Stimulated activated memory B cell treated with anti-CD40 and anti-IgM and Interleukin-4, amounts not matched to agents 10 μg/mL and 1 μg/mL and 100 μg/mL, for 72 hours (primary cell): ENCODE measurements at regions not wholly inside any gene's neighbourhood (a gene's known extent, or its start where the extent isn't known, plus 50 kb on each side); places are given as distances from the start of the nearest gene placed in this dataset.
"Not testable (repeated sequence)": the region's sequence is repeated elsewhere in the genome, so short reads cannot be mapped to it uniquely, and the experiment has no call there.

Experiments
- ATAC-seq: fragments of 150-1000 bp; cut with Tn5 transposase; 2 replicates; pipeline ENCODE4 v1.10.0; 2021
- H3K27ac Mint-ChIP-seq: one replicate; pipeline ENCODE4 v1.8.0; 2022; ENCODE audit warnings: mild to moderate bottlenecking, mixed read lengths
- H3K27me3 Mint-ChIP-seq: one replicate; pipeline ENCODE4 v1.8.0; 2022; ENCODE audit warnings: mixed read lengths
- H3K36me3 Mint-ChIP-seq: one replicate; pipeline ENCODE4 v1.8.0; 2022; ENCODE audit warnings: mixed read lengths
- H3K4me1 Mint-ChIP-seq: one replicate; pipeline ENCODE4 v1.8.0; 2022; ENCODE audit warnings: mixed read lengths
- H3K4me3 Mint-ChIP-seq: one replicate; pipeline ENCODE4 v1.8.0; 2022; ENCODE audit warnings: mild to moderate bottlenecking, moderate library complexity, mixed read lengths
- H3K9me3 Mint-ChIP-seq: one replicate; pipeline ENCODE4 v1.8.0; 2022; ENCODE audit warnings: mixed read lengths

DNA sequence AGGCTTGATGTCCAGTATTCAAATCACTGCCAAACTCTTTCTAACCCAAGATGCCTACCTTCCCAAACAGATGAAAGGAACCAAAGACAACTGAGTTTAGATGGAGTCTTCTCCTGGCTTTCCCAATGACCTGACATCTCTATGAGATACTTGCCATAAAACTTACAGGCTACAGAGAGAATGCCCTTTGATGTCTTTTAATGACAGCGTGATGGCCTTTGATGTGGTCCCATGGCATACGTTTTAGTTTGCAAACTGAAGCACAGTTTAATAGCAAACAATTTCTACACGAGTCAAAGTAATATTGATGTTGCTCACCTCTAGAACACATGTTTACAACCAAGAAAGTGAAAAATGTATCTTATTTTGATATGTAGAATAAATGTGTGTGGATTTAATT is 73.2 kb downstream of the ZIC4 start:
- Mint-ChIP-seq H3K4me1 (no peaks in the 10 kb centered on the region), H3K27ac (no peak overlapping the region), H3K4me3 (no peak overlapping the region), H3K9me3 (peaks cover 1% of the 10 kb centered on the region), H3K27me3 (no peaks in the 10 kb centered on the region), H3K36me3 (no peaks in the 10 kb centered on the region)
- ATAC-seq: no peak

DNA sequence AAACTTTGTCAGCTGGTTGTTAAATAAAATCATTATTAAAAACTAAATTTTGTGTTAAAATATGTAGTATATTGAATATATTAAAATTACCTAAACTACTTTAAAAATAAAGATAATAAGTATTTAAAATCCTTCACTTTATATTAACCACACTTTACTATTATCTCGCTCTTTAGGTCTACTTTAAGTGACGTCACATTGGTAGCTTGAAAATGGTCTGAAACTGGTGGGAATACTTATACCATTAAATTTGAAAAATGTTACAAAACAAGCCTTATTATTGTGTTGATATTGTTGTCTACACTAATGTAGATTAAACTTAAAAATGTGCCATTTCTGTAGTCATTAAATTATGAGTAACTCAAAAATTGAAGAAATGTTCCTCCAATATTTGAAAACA is 77.6 kb downstream of the ZIC4 start:
- Mint-ChIP-seq H3K4me3 (no peak overlapping the region), H3K27me3 (no peaks in the 10 kb centered on the region), H3K4me1 (no peaks in the 10 kb centered on the region), H3K27ac (no peak overlapping the region), H3K36me3 (no peaks in the 10 kb centered on the region), H3K9me3 (peaks cover 6% of the 10 kb centered on the region)
- no peak for ATAC-seq

DNA sequence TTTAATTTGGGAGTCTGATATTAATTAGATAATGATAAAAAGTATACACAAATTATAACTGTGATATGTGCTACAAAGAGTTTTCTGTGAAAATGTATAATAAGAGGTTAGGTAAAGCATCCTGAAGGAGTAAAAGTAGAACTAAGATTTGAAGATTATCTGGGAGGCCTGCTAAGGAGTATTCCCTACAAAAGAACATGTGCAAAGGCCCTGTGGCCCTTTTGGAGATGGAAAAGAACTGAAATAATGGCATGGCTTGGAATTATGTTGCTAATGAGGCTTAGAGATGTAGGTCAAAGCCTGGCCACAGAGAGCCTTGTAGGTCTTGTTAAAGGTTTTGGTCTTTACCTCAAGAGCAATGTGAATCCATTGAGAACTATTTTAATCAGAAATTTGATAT is 82.0 kb downstream of the ZIC4 start:
- H3K27ac Mint-ChIP-seq: no peak overlapping the region
- H3K4me3 Mint-ChIP-seq: no peak overlapping the region
- H3K27me3 Mint-ChIP-seq: no peaks in the 10 kb centered on the region
- no peaks in the 10 kb centered on the region for H3K36me3 Mint-ChIP-seq
- H3K4me1 Mint-ChIP-seq: no peaks in the 10 kb centered on the region
- peaks cover 6% of the 10 kb centered on the region for H3K9me3 Mint-ChIP-seq
- no peak for ATAC-seq

DNA sequence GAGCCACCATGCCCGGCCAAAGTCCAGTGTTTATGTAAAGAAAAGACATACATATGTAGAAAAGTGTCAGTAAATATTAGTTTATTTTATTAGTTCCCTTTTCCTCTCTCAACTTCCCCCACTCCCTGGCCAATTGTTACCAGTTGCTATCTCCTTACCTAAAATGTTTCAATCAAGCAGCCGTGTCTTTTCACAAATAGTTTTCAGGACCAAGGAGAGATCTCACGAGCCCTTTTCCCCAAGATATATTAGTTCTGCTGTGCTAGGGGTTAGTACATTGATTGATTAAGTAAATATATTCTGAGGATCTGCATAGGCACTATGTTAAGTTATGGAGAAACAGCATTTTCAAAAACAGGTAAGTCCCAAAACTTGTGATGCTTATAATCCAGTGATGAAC is 87.4 kb downstream of the ZIC4 start:
- no peak for ATAC-seq
- H3K4me1 Mint-ChIP-seq: no peaks in the 10 kb centered on the region
- no peak overlapping the region for H3K27ac Mint-ChIP-seq
- H3K4me3 Mint-ChIP-seq: no peak overlapping the region
- H3K9me3 Mint-ChIP-seq: peaks cover 6% of the 10 kb centered on the region
- H3K27me3 Mint-ChIP-seq: no peaks in the 10 kb centered on the region
- H3K36me3 Mint-ChIP-seq: no peaks in the 10 kb centered on the region

DNA sequence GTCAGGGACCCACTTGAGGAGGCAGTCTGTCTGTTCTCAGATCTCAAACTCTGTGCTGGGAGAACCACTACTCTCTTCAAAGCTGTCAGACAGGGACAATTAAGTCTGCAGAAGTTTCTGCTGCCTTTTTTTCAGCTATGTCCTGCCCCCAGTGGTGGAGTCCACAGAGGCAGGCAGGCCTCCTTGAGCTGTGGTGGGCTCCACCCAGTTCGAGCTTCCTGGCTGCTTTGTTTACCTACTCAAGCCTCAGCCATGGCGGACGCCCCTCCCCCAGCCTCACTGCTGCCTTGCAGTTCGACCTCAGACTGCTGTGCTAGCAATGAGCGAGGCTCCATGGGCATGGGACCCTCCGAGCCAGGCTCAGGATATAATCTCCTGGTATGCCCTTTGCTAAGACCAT is 89.3 kb downstream of the ZIC4 start:
- H3K9me3 Mint-ChIP-seq, H3K36me3 Mint-ChIP-seq, H3K27ac Mint-ChIP-seq, H3K4me3 Mint-ChIP-seq, H3K27me3 Mint-ChIP-seq, ATAC-seq, H3K4me1 Mint-ChIP-seq: not testable (repeated sequence)

DNA sequence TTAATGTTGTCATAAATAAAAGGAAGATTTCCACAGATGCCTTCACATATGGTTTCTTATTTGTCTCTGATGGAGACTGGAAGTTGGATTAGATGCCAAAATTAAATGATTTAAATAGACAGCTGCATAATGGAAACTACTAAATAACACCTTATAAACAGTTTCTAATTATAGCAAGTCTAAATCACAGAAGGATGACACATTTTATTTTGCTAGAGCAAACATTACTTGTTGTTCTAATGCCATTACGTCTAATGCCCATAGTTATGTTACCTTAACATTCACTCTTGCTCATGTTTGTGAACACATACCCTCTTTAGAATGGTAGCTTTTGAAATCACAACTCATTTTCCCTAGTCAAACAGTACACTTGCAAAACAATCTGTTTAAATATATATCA is 92.8 kb downstream of the ZIC4 start:
- H3K4me1 Mint-ChIP-seq: no peaks in the 10 kb centered on the region
- H3K36me3 Mint-ChIP-seq: no peaks in the 10 kb centered on the region
- ATAC-seq: no peak
- H3K27ac Mint-ChIP-seq: no peak overlapping the region
- no peaks in the 10 kb centered on the region for H3K27me3 Mint-ChIP-seq
- H3K4me3 Mint-ChIP-seq: no peak overlapping the region
- peaks cover 2% of the 10 kb centered on the region for H3K9me3 Mint-ChIP-seq

DNA sequence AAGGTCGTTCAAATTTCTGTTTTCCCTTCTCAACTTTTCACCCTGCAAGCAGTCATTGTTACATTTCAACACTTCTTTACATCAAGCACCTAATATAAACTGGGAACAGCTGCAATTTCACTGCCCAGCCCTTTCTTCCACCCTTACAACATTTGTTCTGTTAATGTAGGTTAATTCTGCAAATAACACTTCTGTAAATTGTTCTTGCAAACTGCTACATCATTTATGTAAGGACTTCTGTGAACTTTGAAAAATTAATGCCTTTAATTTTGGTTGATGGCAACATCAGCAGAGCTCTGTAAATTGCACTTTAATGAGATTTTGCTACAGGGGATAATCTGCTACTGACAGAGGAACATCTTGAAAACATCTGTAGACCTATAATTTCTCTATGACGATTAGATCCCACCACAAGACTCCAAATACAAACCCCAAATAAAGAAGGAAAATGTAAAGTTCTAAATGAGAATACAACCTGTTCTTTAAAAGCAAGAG is 93.5 kb downstream of the ZIC4 start:
- no peak for ATAC-seq
- Mint-ChIP-seq H3K27ac (no peak overlapping the region), H3K36me3 (no peaks in the 10 kb centered on the region), H3K27me3 (no peaks in the 10 kb centered on the region), H3K4me3 (no peak overlapping the region), H3K9me3 (peaks cover 2% of the 10 kb centered on the region), H3K4me1 (no peaks in the 10 kb centered on the region)

DNA sequence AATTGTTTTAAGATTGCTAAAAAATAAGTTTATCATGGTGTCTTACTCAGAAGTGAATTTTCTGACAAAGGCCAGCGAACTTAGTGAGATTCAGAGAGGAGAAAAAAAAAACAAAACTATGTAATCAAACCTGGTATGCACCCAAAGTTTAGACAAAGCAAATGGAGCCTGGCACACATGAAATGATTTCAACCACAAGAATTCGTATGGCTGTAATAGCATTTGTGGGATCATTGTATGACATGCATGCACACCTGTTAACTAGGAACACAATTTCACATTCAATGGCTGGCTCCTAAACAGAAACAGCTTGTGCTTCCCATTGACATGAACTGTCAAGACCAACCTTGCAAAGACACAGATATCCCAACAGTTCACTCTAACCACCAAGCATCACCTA is 94.6 kb downstream of the ZIC4 start:
- Mint-ChIP-seq H3K4me3 (no peak overlapping the region), H3K27ac (no peak overlapping the region), H3K9me3 (peaks cover 4% of the 10 kb centered on the region), H3K27me3 (no peaks in the 10 kb centered on the region), H3K36me3 (no peaks in the 10 kb centered on the region), H3K4me1 (no peaks in the 10 kb centered on the region)
- ATAC-seq: no peak

DNA sequence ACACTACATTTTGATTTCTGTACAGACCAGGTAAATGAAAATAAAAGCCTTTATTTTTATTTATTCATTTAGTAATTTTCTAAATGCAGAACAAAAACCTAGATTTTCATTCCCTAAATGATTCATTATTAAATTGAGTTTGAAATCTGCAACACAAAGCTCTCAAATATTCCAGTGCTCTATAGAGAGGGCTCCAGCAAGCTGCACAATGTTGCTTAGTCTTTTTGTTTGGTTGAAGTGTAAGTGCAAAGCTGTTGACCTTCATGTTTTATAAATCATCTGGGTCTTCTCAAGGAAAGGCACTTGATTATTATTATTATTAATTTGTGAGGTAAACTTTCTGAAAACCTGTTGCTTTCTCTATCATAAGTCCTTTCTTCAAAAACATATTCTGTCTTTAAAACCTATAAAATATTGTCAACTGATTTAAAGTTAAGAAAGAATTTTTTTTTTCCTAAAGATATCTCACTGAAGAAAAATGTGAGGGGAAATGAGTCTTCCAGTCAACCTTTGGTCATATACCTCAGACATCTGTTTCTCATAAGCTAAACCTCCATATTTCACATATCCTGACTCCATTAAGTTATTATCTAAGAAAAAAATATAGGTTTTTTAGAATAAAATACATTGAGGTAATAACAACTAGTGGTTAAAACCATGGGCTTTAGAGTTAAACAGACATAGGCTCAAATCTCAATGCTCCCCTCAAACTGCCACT is 100.7 kb downstream of the ZIC4 start:
- Mint-ChIP-seq H3K27me3 (no peaks in the 10 kb centered on the region), H3K9me3 (peaks cover 2% of the 10 kb centered on the region), H3K27ac (no peak overlapping the region), H3K4me1 (no peaks in the 10 kb centered on the region), H3K36me3 (no peaks in the 10 kb centered on the region), H3K4me3 (no peak overlapping the region)
- no peak for ATAC-seq

DNA sequence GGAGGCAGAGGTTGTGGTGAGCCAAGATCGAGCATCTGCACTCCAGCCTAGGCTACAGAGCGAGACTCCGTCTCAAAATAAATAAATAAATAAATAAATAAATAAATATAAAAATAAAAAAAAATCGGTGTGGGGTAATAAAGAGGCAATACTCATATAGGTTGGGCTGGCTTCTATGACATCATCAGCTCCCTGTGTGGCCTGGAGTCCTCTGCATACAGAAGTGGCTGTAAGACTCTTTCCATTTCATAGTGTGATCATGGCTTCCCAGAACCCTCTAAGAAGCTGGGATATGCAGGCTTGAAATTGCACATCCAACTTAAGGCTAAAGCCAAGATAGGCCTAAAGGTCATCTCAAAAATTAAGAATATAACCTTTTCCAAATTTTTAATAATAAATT is 101.6 kb downstream of the ZIC4 start:
- Mint-ChIP-seq H3K4me3 (no peak overlapping the region), H3K27me3 (no peaks in the 10 kb centered on the region), H3K4me1 (no peaks in the 10 kb centered on the region), H3K9me3 (peaks cover 4% of the 10 kb centered on the region), H3K36me3 (no peaks in the 10 kb centered on the region), H3K27ac (no peak overlapping the region)
- ATAC-seq: no peak

DNA sequence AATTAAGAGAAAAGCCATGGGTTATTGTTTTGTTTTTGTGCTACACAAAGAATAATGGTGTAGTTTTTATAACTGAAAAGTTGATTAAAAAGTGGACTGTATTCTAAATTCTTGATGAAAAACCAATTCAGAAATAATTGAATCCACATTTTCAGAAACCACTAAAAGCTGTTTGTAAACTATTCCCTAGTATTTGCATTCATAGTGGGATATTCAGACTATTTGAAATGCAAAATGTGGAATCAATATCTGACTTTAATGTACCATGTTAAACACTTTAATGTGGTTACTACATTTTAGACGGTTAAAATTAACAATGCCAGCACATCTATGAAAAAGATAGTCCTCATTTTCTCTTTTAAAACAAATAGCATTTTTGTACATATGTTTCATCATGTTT is 104.6 kb downstream of the ZIC4 start:
- no peak overlapping the region for H3K27ac Mint-ChIP-seq
- peaks cover 2% of the 10 kb centered on the region for H3K9me3 Mint-ChIP-seq
- no peaks in the 10 kb centered on the region for H3K27me3 Mint-ChIP-seq
- H3K4me1 Mint-ChIP-seq: no peaks in the 10 kb centered on the region
- ATAC-seq: no peak
- H3K36me3 Mint-ChIP-seq: no peaks in the 10 kb centered on the region
- no peak overlapping the region for H3K4me3 Mint-ChIP-seq

DNA sequence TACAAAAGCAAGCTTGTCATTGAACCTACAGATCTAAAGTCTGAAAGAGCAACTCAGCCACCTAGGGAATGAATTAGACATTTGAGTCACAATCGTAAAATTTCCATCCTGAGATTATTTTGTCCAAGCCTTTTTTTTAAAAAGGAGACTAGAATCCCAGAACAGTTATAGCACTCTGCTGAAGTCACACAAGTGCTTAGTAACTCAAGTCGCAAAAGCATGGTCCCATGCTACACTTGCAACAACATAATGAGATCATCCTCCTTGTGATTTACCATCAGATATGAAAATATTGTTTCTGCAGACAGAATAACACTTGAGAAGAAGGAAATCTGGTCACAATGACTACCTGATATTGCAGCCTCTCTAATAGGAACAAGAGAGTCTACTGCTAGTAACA is 106.7 kb downstream of the ZIC4 start:
- Mint-ChIP-seq H3K27me3 (no peaks in the 10 kb centered on the region), H3K4me1 (no peaks in the 10 kb centered on the region), H3K4me3 (no peak overlapping the region), H3K36me3 (no peaks in the 10 kb centered on the region), H3K9me3 (peaks cover 2% of the 10 kb centered on the region), H3K27ac (no peak overlapping the region)
- no peak for ATAC-seq

DNA sequence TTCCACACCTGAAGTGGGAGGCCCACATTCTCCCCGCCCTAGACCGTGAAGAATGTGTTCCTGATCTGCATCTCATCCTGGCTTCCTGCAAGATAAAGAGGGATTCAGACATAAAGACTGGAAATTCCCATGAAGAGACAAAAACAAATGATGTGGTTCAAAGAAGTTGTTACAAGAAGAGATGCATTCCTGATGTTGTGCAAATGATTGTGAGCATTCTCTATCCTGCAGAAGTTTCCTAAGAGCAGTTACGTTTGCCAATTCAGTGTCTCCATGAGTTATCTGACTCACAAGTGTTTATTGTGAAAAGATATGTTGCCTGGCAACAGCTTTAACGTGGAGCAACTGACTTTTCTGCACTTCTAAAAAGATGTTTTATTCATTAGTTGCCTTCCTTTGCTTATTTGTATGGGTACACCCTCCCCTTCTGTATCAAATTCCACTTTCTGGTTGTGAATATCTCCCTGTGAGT is 107.8 kb downstream of the ZIC4 start:
- ATAC-seq: no peak
- Mint-ChIP-seq H3K27ac (no peak overlapping the region), H3K4me1 (no peaks in the 10 kb centered on the region), H3K4me3 (no peak overlapping the region), H3K36me3 (no peaks in the 10 kb centered on the region), H3K27me3 (no peaks in the 10 kb centered on the region), H3K9me3 (peaks cover 2% of the 10 kb centered on the region)

DNA sequence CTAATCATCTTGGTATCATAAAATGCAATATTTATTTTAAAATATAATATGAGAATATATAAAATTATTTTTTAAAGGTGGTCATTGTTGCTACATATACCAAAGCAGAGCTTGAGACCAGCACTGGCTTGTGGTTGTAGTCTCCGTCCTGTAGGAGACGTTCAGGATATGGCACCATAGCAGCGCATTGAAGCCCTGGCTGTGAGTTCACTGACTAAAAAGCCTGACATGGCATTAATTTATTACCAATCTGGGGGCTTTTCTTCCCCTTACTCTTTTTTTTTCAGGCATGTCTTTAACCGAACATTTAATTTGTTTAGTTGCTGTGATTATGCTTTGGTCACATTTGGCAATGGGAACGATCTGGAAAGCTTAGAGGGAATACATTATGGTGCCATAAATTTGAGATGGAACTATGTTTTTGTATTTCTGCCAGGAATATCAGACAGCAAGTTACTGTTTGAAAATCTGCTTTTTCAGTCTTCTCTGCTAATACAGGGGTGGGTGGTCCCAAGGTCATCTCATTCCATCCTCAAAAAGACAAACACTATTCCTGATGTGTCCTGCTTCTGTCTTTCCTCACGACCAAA is 108.5 kb downstream of the ZIC4 start:
- H3K36me3 Mint-ChIP-seq: no peaks in the 10 kb centered on the region
- no peaks in the 10 kb centered on the region for H3K27me3 Mint-ChIP-seq
- H3K27ac Mint-ChIP-seq: no peak overlapping the region
- H3K4me1 Mint-ChIP-seq: no peaks in the 10 kb centered on the region
- H3K4me3 Mint-ChIP-seq: no peak overlapping the region
- ATAC-seq: no peak
- H3K9me3 Mint-ChIP-seq: peaks cover 2% of the 10 kb centered on the region

DNA sequence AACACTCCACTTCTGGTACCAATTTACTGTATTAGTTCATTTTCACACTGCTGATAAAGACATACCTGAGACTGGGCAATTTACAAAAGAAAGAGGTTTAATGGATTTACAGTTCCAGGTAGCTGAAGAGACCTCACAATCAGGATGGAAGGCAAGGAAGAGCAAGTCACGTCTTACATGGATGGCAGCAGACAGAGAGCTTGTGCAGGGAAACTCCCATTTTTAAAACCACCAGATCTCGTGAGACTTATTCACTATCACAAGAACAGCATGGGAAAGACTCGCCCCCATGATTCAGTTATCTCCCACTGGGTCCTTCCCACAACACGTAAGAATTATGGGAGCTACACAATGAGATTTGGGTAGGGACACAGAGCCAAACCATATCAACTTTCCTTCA is 119.0 kb downstream of the ZIC4 start:
- not testable (repeated sequence) for H3K9me3 Mint-ChIP-seq, H3K36me3 Mint-ChIP-seq, H3K27me3 Mint-ChIP-seq, H3K4me1 Mint-ChIP-seq, ATAC-seq, H3K4me3 Mint-ChIP-seq, H3K27ac Mint-ChIP-seq

DNA sequence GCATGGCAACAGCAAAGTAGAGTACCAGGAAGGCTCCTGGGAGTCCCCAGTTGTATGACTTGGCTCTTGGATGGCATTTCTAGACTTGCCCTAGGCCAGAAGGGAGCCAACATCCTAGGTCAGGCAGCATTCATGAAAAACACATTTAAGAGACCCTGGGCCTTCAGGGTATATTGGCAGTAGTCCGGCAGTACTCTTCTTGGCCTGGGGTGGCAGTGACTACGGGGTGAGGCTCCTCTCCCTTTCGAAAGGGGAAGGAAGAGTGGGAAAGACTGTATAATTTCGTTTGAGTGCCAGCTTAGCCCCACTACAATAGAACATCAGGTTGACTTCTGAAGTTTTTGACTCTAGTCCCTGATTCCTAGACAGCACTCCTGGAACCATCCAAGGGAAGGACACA is 136.4 kb downstream of the ZIC4 start:
- no peak for ATAC-seq
- Mint-ChIP-seq H3K4me1 (no peaks in the 10 kb centered on the region), H3K36me3 (no peaks in the 10 kb centered on the region), H3K9me3 (peaks cover 10% of the 10 kb centered on the region), H3K27ac (no peak overlapping the region), H3K4me3 (no peak overlapping the region), H3K27me3 (no peaks in the 10 kb centered on the region)
